ENCODE measurements at regions not wholly inside any gene's neighbourhood (a gene's known extent, or its start where the extent isn't known, plus 50 kb on each side); places are given as distances from the start of the nearest gene placed in this dataset.

GRCh38 chr2:100767224-100767653 is 52.7 kb upstream of the NPAS2 start:
- Histone ChIP-seq H3K36me3 (no peaks in the 10 kb centered on the region), H3K4me1 (no peaks in the 10 kb centered on the region), H3K9me3 (replicated peaks) (no peaks in the 10 kb centered on the region), H3K27ac (no peak overlapping the region), H3K4me3 (no peak overlapping the region), H3K27me3 (no peaks in the 10 kb centered on the region)
- DNase-seq, result no peak

- H3K27ac ChIP-seq, result no peak overlapping the region
- no peak for DNase-seq
- H3K36me3 ChIP-seq, result no peaks in the 10 kb centered on the region
Observed at GRCh38 chr2:100767810-100768806, 51.8 kb upstream of the NPAS2 start.

More at GRCh38 chr2:100767810-100768806, 51.8 kb upstream of the NPAS2 start:
- Histone ChIP-seq H3K4me3 (no peak overlapping the region), H3K27me3 (no peaks in the 10 kb centered on the region), H3K4me1 (no peaks in the 10 kb centered on the region), H3K9me3 (replicated peaks) (no peaks in the 10 kb centered on the region)
